ENCODE measurements at regions not wholly inside any gene's neighbourhood (a gene's known extent, or its start where the extent isn't known, plus 50 kb on each side); places are given as distances from the start of the nearest gene placed in this dataset.

DNA sequence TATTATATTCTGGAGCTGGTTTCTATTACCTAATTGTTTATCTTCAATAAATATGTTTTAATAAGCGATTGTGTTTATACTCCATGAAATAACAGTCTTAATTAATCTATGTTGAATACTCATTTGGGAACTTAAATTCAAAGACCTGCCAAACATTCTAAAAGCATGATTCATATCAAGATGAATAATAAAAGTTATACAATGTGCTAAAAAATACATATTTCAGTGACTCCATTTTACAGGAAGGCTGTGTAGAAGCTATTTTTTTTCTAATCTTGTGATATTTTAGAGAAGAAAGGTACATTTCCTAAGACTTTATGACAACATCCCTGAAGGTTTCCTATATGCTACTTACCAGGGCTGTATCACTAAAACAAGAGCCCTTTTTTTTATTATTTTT is 417.9 kb downstream of the NFIB start:
- no peak for DNase-seq

DNA sequence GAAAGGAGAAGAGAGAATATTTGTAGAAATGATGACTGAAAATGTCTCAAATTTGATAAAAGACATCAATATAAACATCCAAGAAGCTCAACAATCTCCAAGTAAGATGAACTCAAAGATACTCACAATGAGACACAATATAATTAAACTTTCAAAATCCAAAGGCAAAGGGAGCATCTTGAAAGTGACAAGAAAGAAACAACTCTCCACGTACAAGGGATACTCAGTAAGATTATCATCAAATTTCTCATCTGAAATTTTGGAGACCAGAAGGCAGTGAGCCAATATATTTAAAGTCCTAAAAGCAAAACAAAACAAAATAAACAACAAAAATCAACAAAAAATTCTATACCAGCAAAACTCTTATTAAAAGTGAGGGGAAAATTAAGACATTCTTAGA is 428.7 kb downstream of the NFIB start:
- no peak for DNase-seq

DNA sequence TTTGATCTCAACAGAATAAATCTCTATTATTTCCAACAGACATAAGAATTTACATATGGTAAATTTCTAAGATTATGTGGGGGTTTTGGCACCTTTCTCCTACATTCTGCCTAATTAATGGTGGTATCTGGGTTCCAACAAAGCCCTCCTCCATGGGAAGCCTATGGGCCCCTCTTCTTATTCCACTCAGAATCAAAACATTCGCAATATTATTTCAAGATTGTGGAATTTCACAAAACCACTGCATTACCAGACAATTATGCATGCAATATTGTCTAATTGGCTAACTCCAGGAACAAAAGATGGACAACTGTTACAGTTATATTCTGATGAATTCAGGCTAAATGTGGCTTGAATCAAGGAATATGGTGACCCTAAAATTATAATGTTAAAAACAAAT is 434.0 kb downstream of the NFIB start:
- no peak for DNase-seq

DNA sequence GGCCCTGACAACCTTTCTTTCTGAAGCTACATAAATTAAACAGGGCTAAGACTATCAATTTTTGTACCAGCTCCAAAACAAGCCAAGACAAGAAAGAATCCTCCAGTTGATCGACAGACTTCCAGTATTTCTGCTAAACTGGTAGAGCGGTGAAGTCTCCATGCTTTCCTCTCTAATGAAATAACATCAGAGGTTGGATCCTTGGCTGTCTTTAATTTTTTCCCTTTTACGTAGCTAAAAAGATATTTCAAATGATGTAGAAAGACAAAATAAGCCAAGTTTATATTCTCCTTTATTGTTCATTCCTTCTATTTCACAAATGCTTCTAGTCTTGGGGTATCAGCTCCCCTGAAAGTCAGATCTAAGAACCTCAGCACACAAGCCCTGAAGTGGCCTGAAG is 434.9 kb downstream of the NFIB start:
- DNase-seq = no peak

- no peak for DNase-seq
These were observed 435.7 kb downstream of the NFIB start for GRCh38 chr9:13878241-13878711.

DNA sequence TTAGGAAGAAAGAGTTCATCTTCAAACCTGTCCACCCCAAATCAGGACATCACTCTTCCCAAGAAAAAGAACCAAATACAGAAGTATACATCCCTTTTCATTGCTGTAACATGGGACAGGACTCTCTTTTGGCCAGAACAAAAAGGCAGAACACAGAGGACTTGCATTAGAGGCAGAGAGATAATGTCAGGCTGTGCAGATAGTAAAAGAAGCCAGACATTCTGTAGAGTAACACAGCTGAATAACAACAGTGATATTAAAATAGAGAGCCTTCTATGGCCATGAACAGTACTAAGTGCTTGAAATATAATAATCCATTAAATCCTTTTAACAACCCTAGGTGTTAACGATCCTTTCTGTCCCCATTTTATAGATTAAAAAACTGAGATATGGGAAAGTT is 437.2 kb downstream of the NFIB start:
- no peak for DNase-seq

DNA sequence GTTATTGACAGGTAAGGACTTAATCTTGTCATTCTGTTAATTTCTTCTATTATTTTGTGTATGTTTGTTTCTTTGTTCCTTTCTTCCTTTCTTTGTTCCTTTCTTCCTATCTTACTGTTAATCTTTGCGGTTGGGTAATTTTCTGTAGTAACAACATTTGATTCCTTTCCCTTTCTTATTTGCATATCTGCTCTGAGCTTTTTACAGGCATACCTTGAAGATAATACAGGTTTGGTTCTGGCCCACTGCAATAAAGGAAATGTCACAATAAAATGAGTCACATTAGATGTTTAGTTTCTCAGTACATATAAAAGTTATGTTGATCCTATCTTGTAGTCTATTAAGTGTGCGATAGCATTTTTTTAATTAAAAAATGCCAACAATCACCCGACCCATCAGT is 440.7 kb downstream of the NFIB start:
- no peak for DNase-seq

DNA sequence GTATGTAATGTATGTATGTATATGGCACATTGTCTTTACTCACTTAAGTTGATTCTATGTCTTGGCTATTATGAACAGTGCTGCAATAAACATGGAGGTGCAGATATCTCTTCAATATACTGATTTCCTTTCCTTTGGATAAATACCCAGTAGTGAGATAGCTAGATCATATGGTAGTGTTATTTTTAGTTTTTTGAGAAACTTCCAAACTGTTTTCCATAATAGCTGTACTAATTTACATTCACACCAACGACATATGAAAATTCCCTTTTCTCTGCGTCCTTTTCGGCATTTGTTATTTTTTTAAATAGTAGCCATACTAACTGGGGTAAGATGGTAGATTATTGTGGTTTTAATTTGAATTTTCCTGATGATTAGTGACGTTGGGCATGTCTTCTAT is 445.6 kb downstream of the NFIB start:
- DNase-seq = no peak

DNA sequence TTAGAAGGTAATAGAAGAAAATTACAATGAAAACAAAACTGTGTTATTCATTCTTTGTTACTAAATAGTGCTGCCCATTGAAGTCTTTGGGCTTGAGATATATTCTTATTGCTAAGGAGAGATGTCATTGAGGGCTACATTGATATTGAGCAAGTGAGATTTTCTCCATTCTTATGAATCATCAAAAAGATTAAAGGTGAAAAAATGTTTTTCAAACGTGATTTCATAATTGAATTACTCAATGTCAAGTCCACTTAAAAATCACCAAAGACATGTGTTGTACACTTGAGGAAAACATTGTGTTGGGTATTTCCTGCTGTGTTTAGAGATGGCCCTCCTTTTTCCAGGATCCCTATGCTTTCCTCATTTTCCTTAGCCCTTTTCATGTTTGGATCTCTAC is 448.1 kb downstream of the NFIB start:
- no peak for DNase-seq

GRCh38 chr9:13863112-13863511 is 450.8 kb downstream of the NFIB start:
- DNase-seq = peak in 1 of 3 experiments; percentile 3

GRCh38 chr9:13862654-13863053 is 451.3 kb downstream of the NFIB start:
- DNase-seq = no peak

DNA sequence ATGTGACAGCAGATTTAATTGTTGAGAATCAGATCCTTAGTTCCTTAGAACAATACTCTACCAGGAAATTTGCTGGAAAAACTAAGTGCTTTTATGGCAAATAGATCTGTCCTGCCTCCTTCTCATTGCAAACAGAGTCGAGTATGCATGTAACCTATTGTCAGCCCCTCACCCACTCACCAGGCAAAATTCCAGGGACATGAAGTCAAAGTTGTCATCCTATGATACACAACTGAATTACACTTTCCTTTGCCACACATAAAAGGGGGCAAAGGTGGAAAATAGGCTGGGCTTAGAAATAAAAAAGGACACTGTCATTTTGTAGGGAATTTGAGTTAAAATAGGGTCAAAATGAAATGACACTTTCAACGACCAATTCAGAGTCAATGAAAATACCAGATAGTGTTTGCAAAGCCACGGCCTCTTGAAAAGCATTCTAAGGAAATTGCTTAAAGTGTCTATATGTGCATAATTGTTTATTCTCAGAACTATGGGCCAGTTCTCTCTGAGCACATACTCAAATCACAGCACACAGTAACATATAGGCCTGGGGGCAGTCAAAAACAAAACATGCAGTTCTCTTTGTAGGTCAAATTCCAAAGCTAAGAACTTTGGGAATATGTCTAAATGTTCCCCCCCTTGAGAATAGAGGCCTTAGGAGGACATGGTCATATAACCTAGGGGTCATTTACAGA is 452.8 kb downstream of the NFIB start:
- DNase-seq = peak in 1 of 3 experiments; percentile 16

- DNase-seq = no peak
These were observed 453.9 kb downstream of the NFIB start for GRCh38 chr9:13860019-13860418.

DNA sequence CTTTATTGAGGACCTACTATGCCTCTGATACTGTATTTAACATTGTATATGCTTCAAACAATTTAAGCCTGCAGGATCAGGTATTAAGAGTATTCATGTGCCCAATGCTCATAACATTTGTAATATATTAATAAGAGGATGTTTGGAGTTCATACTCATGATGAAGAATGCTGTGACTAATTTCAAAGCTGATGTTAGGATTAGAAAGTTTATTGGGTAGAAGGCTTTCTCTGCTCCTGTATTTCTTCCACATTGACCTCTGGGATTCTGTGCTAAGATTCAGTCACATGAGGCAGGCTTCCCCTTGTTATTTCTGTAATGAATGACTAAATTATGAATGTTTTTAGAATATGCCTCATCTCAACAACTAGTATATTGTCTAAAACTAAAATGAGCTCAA is 456.4 kb downstream of the NFIB start:
- no peak for DNase-seq

DNA sequence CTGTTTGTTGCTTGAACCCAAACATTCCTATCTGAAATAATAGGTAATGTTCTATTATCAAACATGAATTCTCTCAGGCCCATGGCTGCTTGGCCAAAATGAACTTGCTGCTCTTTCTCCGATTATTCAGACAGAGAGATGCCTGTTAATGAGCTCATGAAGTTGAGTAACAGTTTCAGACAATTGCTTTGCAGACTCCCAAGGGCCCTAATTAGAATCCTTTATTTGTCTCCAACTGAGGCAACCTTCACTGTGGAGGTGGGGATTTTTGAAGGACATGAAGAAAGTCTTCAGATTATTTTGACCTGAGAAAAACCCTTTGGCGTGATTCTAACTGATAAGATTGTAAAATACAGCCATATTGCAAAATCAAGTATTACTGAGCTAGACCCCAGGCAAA is 466.7 kb downstream of the NFIB start:
- no peak for DNase-seq

GRCh38 chr9:13845460-13845859 is 468.5 kb downstream of the NFIB start:
- no peak for DNase-seq

- DNase-seq = peak in 2 of 3 experiments; percentile 25 to 66
These were observed 472.0 kb downstream of the NFIB start for GRCh38 chr9:13841746-13842462.

DNA sequence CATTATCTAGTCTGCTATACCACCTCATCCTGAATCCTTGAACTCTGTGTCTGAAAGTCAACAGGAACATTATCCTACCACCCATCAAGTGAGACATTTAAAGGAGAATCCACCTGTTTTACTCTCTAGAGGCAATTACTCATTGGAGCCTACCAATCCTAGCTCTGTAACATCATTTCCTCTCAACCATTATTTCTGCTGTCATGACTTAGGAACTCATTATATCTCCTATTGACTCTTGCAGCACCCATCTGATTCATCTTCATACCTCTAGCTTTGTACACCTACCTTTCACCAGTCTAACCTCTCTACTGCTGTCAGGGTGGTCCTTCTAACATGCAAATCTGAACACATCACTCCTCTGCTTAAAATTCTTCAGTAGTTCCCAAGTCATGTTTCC is 481.5 kb downstream of the NFIB start:
- DNase-seq = no peak

GRCh38 chr9:13823026-13823425 is 490.9 kb downstream of the NFIB start:
- DNase-seq = no peak

- DNase-seq = no peak
These were observed 496.1 kb downstream of the NFIB start for GRCh38 chr9:13817754-13818278.

DNA sequence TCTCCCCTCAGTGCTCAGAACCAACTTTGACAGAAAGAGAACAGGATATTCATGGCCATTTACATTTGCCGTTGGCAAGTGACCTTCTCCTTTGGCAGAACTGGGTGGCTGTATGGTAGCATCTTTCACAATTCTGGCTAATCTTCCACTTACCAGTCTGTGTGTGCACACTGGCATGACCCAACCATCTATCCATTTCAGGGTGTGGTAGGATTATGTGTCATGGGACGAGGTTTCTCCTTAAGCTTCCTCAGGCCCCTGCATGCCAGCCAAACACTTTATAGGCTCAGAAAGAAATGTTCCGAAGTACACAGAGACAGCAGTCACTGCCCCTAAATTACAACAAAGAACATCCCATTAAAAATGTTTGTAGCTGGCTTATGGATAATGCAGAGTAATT is 497.1 kb downstream of the NFIB start:
- DNase-seq = no peak

DNA sequence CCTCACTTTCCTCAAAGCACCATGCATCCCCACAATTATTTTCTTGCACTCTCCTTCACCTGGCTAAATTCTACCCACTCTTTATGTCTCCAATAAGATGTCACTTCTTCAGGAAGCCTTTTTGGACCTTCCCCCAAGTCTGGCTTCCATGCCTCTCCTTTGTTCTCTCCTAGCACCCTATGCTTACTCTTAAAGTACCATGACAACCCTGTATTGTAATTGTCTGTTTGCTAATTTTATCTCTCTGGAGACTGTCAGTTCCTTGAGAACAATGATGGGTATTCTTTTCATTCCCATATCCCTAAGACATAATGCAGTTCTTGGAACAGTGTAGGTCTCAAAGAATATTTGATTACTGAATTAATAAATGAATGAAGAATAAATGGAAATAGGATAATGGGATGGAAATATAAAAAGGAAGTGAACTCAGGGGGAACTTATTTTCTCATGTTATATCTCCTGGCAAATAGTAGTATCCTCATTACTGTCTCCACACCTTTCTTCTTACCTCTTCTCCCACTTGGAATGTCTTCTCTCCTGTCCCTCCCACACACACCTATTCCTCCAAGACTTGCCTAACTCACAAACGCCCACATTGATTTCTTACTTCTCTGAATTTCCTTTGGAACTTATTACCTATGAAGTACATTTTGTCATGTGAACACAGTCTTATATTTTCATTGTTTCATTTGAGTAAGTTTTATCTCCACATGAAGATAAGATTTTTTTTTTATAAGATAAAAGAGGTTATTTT is 499.1 kb downstream of the NFIB start:
- DNase-seq = peak in 1 of 3 experiments; percentile 3

- DNase-seq = no peak
These were observed 502.1 kb downstream of the NFIB start for GRCh38 chr9:13811876-13812275.

DNA sequence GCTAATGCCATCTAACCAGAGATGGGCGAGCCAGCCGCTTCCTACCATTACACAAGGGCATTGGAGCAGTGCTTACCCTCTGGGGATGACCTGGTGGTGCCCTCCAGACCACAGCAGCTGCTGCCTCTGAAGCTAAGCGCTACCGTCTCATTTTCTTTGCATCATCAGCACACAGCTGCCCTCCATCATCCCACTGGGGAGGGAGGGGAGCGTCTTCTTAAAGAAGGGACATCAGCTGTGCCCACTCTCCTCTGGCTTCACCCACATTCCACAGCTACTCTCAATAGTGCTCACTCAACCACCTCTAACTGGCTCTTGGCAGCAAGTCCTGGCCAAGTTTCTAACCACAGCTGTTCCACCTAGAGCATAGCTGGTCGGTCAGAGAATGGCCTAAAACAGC is 503.4 kb downstream of the NFIB start:
- no peak for DNase-seq

Data from NCI-H1417 (cell line).